PC-3 (cell line): ENCODE measurements at regions not wholly inside any gene's neighbourhood (a gene's known extent, or its start where the extent isn't known, plus 50 kb on each side); places are given as distances from the start of the nearest gene placed in this dataset.

ENCODE experiments used
- ATAC-seq: fragments of 200-7000 bp; cut with Tn5 transposase; 2 replicates; pipeline ENCODE4 v1.9.1; 2020; ENCODE audit warnings: mild to moderate bottlenecking, moderate library complexity
- BruUV-seq: library from RNA; stranded (reverse); fragments of 400-500 nt; replicated peaks from 2 replicates; lab custom pipeline; 2021; lab: Mats Ljungman, UMichigan
- CTCF ChIA-PET: fragments of 300-600 bp; sonication (Branson Sonifier 250); formaldehyde crosslinking; loops from one replicate; lab custom pipeline; 2022; ENCODE audit warnings: antibody characterized with exemption; lab: Charles Lee
- POLR2A ChIA-PET: fragments of 300-600 bp; sonication (Branson Sonifier 250); formaldehyde crosslinking; loops from one replicate; lab custom pipeline; 2022; ENCODE audit warnings: antibody characterized with exemption; ENCODE audit not compliant: unreplicated experiment; lab: Charles Lee
- DNase-seq: peaks from one replicate; pipeline ENCODE4 v3.0.0-alpha.2; 2015
- H2AFZ ChIP-seq: fragments of 300-600 bp; sonication (generic); 2 replicates; pipeline ENCODE4 v1.6.0; 2016; ENCODE audit warnings: antibody characterized with exemption, low read length
- H3F3A ChIP-seq: fragments of 300-600 bp; sonication (generic); one replicate; pipeline ENCODE4 v1.6.0; 2017; ENCODE audit warnings: antibody characterized with exemption, low read length, control low read depth, mild to moderate bottlenecking; ENCODE audit not compliant: unreplicated experiment
- H3K27ac ChIP-seq: fragments of 300-600 bp; sonication (generic); 2 replicates; pipeline ENCODE4 v1.5.1; 2016; ENCODE audit warnings: mild to moderate bottlenecking, low read length
- H3K27me3 ChIP-seq: fragments of 300-600 bp; sonication (generic); 2 replicates; pipeline ENCODE4 v1.6.1; 2016; ENCODE audit warnings: low read length, mixed read lengths
- H3K36me3 ChIP-seq: fragments of 300-600 bp; sonication (generic); 2 replicates; pipeline ENCODE4 v1.6.1; 2016; ENCODE audit warnings: low read depth, mixed run types, low read length, mixed read lengths
- H3K4me1 ChIP-seq: fragments of 300-600 bp; sonication (generic); 2 replicates; pipeline ENCODE4 v1.5.1; 2016; ENCODE audit warnings: low read length; ENCODE audit not compliant: insufficient read depth
- H3K4me2 ChIP-seq: fragments of 300-600 bp; sonication (generic); 2 replicates; pipeline ENCODE4 v1.6.0; 2016; ENCODE audit warnings: low read length
- H3K4me3 ChIP-seq: fragments of 300-600 bp; sonication (generic); 2 replicates; pipeline ENCODE4 v1.5.1; 2016; ENCODE audit warnings: mild to moderate bottlenecking, low read length, mixed read lengths
- H3K79me2 ChIP-seq: fragments of 300-600 bp; sonication (generic); 2 replicates; pipeline ENCODE4 v1.6.1; 2017; ENCODE audit warnings: low read length, mixed read lengths
- H3K9ac ChIP-seq: fragments of 300-600 bp; sonication (generic); 2 replicates; pipeline ENCODE4 v1.6.0; 2016; ENCODE audit warnings: mild to moderate bottlenecking, low read length
- H3K9me2 ChIP-seq: fragments of 300-600 bp; sonication (generic); replicated peaks from 2 replicates; pipeline ENCODE4 v1.6.1; 2016; ENCODE audit warnings: mixed run types, low read length, mixed read lengths
- H3K9me3 ChIP-seq: fragments of 300-600 bp; sonication (generic); 2 replicates; pipeline ENCODE4 v1.6.1; 2016; ENCODE audit warnings: low read length, mixed read lengths
- H4K20me1 ChIP-seq: fragments of 300-600 bp; sonication (generic); 2 replicates; pipeline ENCODE4 v1.6.1; 2016; ENCODE audit warnings: low read length, mixed read lengths
- CTCF ChIP-seq: fragments of 300-600 bp; sonication (generic); conservative IDR thresholded peaks from 2 replicates; pipeline ENCODE4 v1.5.1; 2017; ENCODE audit warnings: antibody characterized with exemption, low read depth, mild to moderate bottlenecking, low read length
- EZH2 ChIP-seq: fragments of 300-600 bp; sonication (generic); IDR thresholded peaks from one replicate; pipeline ENCODE4 v1.6.1; 2017; ENCODE audit warnings: antibody characterized with exemption, mild to moderate bottlenecking, low read length; ENCODE audit not compliant: unreplicated experiment
- EZH2phosphoT487 ChIP-seq: fragments of 300-600 bp; sonication (generic); IDR thresholded peaks from 2 replicates; pipeline ENCODE4 v1.6.1; 2018; ENCODE audit warnings: mild to moderate bottlenecking, antibody characterized with exemption, low read length, borderline replicate concordance
- intact Hi-C: fragments of 100-400 bp; cut with micrococcal nuclease; formaldehyde crosslinking; loops from 2 replicates; pipeline ENCODE4 v1.9.0; 2023

- H3F3A ChIP-seq = no peaks in the 10 kb centered on the region
- H2AFZ ChIP-seq = no peak overlapping the region
- ATAC-seq = no peak
- H3K79me2 ChIP-seq = no peaks in the 10 kb centered on the region
- no peaks in the 10 kb centered on the region for H4K20me1 ChIP-seq
- ChIA-PET POLR2A (no interaction called here), CTCF (no interaction called here)
- DNase-seq = no peak
- H3K9me2 ChIP-seq = no peaks in the 10 kb centered on the region
- no peaks in the 10 kb centered on the region for H3K9me3 ChIP-seq
- intact Hi-C loops = no loop called here
- H3K27me3 ChIP-seq = no peaks in the 10 kb centered on the region
- no TSS peak for BruUV-seq
- no peak overlapping the region for H3K27ac ChIP-seq
- no peak overlapping the region for H3K4me2 ChIP-seq
- H3K4me3 ChIP-seq = no peak overlapping the region
- TF ChIP-seq EZH2 = no peak
- TF ChIP-seq EZH2phosphoT487 = no peak
- TF ChIP-seq CTCF = no peak
- H3K4me1 ChIP-seq = no peaks in the 10 kb centered on the region
- no peak overlapping the region for H3K9ac ChIP-seq
- no peaks in the 10 kb centered on the region for H3K36me3 ChIP-seq
Measured at GRCh38 chr4:22235698-22236097, 280.2 kb downstream of the ADGRA3 start.

- DNase-seq (no peak), ATAC-seq (no peak)
- H3K9me3 ChIP-seq = no peaks in the 10 kb centered on the region
- H3K36me3 ChIP-seq = no peaks in the 10 kb centered on the region
- intact Hi-C loops = no loop called here
- H3K4me2 ChIP-seq = no peak overlapping the region
- H3F3A ChIP-seq = no peaks in the 10 kb centered on the region
- H3K27me3 ChIP-seq = no peaks in the 10 kb centered on the region
- no peak overlapping the region for H2AFZ ChIP-seq
- H4K20me1 ChIP-seq = no peaks in the 10 kb centered on the region
- TF ChIP-seq EZH2 = no peak
- no peak for TF ChIP-seq CTCF
- TF ChIP-seq EZH2phosphoT487 = no peak
- no peak overlapping the region for H3K9ac ChIP-seq
- no peak overlapping the region for H3K27ac ChIP-seq
- no peaks in the 10 kb centered on the region for H3K79me2 ChIP-seq
- POLR2A ChIA-PET = no interaction called here
- no peak overlapping the region for H3K4me3 ChIP-seq
- BruUV-seq = no TSS peak
- no peaks in the 10 kb centered on the region for H3K4me1 ChIP-seq
- H3K9me2 ChIP-seq = no peaks in the 10 kb centered on the region
- CTCF ChIA-PET = no interaction called here
Measured at GRCh38 chr4:22233230-22233629, 282.6 kb downstream of the ADGRA3 start.

GRCh38 chr4:22220965-22221364 is 272.4 kb upstream of the KCNIP4 start:
- no peak overlapping the region for H3K4me2 ChIP-seq
- ATAC-seq (no peak), DNase-seq (no peak)
- TF ChIP-seq CTCF = no peak
- no peak for TF ChIP-seq EZH2phosphoT487
- TF ChIP-seq EZH2 = no peak
- no peaks in the 10 kb centered on the region for H3K9me2 ChIP-seq
- BruUV-seq = no TSS peak
- no peaks in the 10 kb centered on the region for H3K4me1 ChIP-seq
- H3K79me2 ChIP-seq = no peaks in the 10 kb centered on the region
- intact Hi-C loops = no loop called here
- H2AFZ ChIP-seq = no peak overlapping the region
- no peaks in the 10 kb centered on the region for H3K36me3 ChIP-seq
- H3K9ac ChIP-seq = no peak overlapping the region
- H3F3A ChIP-seq = no peaks in the 10 kb centered on the region
- H3K4me3 ChIP-seq = no peak overlapping the region
- no peak overlapping the region for H3K27ac ChIP-seq
- no peaks in the 10 kb centered on the region for H3K27me3 ChIP-seq
- H3K9me3 ChIP-seq = no peaks in the 10 kb centered on the region
- CTCF ChIA-PET = no interaction called here
- no peaks in the 10 kb centered on the region for H4K20me1 ChIP-seq
- POLR2A ChIA-PET = no interaction called here
